ENCODE measurements at regions not wholly inside any gene's neighbourhood (a gene's known extent, or its start where the extent isn't known, plus 50 kb on each side); places are given as distances from the start of the nearest gene placed in this dataset.
"Not testable (repeated sequence)": the region's sequence is repeated elsewhere in the genome, so short reads cannot be mapped to it uniquely, and the experiment has no call there.

GRCh38 chr1:102821707-102822106 lies 286.6 kb downstream of the COL11A1 start:
- H3K4me3 ChIP-seq (ENCODE audit: low read depth, low read length) = no peak overlapping the region
- DNase-seq (ENCODE audit: low read depth) = no peak
- TF ChIP-seq POLR2A (IDR thresholded peaks at IDR 0.05; ENCODE audit: extremely low read depth, insufficient read length) (no peak), MYC (IDR thresholded peaks at IDR 0.05; ENCODE audit: low read depth, low read length) (no peak)
- TF ChIP-seq, protein P1, sequence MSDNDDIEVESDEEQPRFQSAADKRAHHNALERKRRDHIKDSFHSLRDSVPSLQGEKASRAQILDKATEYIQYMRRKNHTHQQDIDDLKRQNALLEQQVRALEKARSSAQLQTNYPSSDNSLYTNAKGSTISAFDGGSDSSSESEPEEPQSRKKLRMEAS (IDR thresholded peaks at IDR 0.05; ENCODE audit: low read depth, low read length) = no peak
- TF ChIP-seq, protein P2, sequence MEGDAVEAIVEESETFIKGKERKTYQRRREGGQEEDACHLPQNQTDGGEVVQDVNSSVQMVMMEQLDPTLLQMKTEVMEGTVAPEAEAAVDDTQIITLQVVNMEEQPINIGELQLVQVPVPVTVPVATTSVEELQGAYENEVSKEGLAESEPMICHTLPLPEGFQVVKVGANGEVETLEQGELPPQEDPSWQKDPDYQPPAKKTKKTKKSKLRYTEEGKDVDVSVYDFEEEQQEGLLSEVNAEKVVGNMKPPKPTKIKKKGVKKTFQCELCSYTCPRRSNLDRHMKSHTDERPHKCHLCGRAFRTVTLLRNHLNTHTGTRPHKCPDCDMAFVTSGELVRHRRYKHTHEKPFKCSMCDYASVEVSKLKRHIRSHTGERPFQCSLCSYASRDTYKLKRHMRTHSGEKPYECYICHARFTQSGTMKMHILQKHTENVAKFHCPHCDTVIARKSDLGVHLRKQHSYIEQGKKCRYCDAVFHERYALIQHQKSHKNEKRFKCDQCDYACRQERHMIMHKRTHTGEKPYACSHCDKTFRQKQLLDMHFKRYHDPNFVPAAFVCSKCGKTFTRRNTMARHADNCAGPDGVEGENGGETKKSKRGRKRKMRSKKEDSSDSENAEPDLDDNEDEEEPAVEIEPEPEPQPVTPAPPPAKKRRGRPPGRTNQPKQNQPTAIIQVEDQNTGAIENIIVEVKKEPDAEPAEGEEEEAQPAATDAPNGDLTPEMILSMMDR (IDR thresholded peaks at IDR 0.05; ENCODE audit: low read depth, low read length) = no peak

GRCh38 chr1:102800406-102800805 lies 307.9 kb downstream of the COL11A1 start:
- TF ChIP-seq, protein P2 (IDR thresholded peaks at IDR 0.05; ENCODE audit: low read depth, low read length) = no peak
- TF ChIP-seq, protein P1 (IDR thresholded peaks at IDR 0.05; ENCODE audit: low read depth, low read length) = no peak
- TF ChIP-seq MYC (IDR thresholded peaks at IDR 0.05; ENCODE audit: low read depth, low read length) (no peak), POLR2A (IDR thresholded peaks at IDR 0.05; ENCODE audit: extremely low read depth, insufficient read length) (no peak)
- DNase-seq (ENCODE audit: low read depth) = no peak

DNA sequence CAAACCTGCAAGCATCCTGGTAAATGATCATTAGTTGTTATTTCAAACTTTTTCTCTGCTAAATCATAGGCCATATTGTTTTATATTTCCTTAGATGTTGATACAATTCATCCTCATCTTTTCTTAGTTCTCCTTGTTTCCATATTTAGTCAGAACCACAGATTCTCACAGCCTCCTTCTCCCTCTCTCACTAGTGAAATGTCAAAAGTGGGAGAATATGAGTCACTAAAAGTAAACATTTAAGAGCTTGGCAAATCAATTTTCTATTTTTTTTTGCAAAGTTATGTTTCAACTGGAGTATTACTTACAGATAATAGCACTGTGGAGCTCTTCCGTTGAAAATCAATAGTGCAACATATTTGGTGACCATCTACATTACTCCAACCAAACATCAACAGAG lies 308.8 kb downstream of the COL11A1 start:
- DNase-seq (ENCODE audit: low read depth) = no peak

More at GRCh38 chr1:102800406-102800805, 307.9 kb downstream of the COL11A1 start:
- H3K4me3 ChIP-seq (ENCODE audit: low read depth, low read length) = no peak overlapping the region

GRCh38 chr1:102798718-102799117 lies 309.6 kb downstream of the COL11A1 start:
- H3K4me3 ChIP-seq (ENCODE audit: low read depth, low read length) = no peak overlapping the region
- TF ChIP-seq, protein P2 (IDR thresholded peaks at IDR 0.05; ENCODE audit: low read depth, low read length) = no peak
- TF ChIP-seq POLR2A (IDR thresholded peaks at IDR 0.05; ENCODE audit: extremely low read depth, insufficient read length) (no peak), MYC (IDR thresholded peaks at IDR 0.05; ENCODE audit: low read depth, low read length) (no peak)
- TF ChIP-seq, protein P1 (IDR thresholded peaks at IDR 0.05; ENCODE audit: low read depth, low read length) = no peak
- no peak for DNase-seq (ENCODE audit: low read depth)

More for the DNA sequence above, 308.8 kb downstream of the COL11A1 start:
- TF ChIP-seq, protein P2 (IDR thresholded peaks at IDR 0.05; ENCODE audit: low read depth, low read length) = no peak
- H3K4me3 ChIP-seq (ENCODE audit: low read depth, low read length) = no peak overlapping the region

- no peak overlapping the region for H3K4me3 ChIP-seq (ENCODE audit: low read depth, low read length)
- DNase-seq (ENCODE audit: low read depth) = no peak
- TF ChIP-seq POLR2A (IDR thresholded peaks at IDR 0.05; ENCODE audit: extremely low read depth, insufficient read length) = no peak
Measured at GRCh38 chr1:102796429-102796828, 311.9 kb downstream of the COL11A1 start.

DNA sequence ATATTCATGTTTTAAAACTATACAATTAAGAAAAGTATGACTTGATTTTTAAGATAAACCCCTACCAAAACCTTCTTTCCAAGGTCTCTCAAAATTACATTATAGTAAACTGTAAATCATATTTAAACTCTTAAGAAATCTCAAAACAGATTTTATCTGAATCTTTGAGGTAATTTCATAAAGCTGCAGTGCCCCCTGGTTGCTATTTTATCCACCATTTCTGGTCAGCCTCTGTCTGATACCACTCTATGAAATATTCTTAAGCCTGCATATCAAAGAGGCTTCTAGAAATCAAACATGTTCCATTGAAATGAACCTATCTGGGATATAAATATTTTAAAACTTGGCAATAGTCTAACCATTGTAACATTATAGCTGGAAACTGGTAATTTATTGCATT lies 317.3 kb downstream of the COL11A1 start:
- TF ChIP-seq, protein P2 (IDR thresholded peaks at IDR 0.05; ENCODE audit: low read depth, low read length) = peak; percentile 3
- TF ChIP-seq POLR2A (IDR thresholded peaks at IDR 0.05; ENCODE audit: extremely low read depth, insufficient read length) (no peak), MYC (IDR thresholded peaks at IDR 0.05; ENCODE audit: low read depth, low read length) (no peak)
- TF ChIP-seq, protein P1 (IDR thresholded peaks at IDR 0.05; ENCODE audit: low read depth, low read length) = no peak
- peak; percentile 4 for DNase-seq (ENCODE audit: low read depth)
- H3K4me3 ChIP-seq (ENCODE audit: low read depth, low read length) = no peak overlapping the region

- not testable (repeated sequence) for H3K4me3 ChIP-seq (ENCODE audit: low read depth, low read length)
Measured at GRCh38 chr1:102789951-102790350, 318.4 kb downstream of the COL11A1 start.

More at GRCh38 chr1:102789951-102790350, 318.4 kb downstream of the COL11A1 start:
- not testable (repeated sequence) for DNase-seq (ENCODE audit: low read depth)

All from NB4 (cell line).